ENCODE measurements at regions not wholly inside any gene's neighbourhood (a gene's known extent, or its start where the extent isn't known, plus 50 kb on each side); places are given as distances from the start of the nearest gene placed in this dataset.

- Mint-ChIP-seq H3K9me3 (peaks cover 4% of the 10 kb centered on the region), H3K4me1 (ENCODE audit: low read depth) (no peaks in the 10 kb centered on the region), H3K27me3 (ENCODE audit: low read depth) (no peaks in the 10 kb centered on the region), H3K27ac (no peak overlapping the region), H3K4me3 (ENCODE audit: low read depth) (no peak overlapping the region), H3K36me3 (ENCODE audit: low read depth) (no peaks in the 10 kb centered on the region)
- no peak for DNase-seq (ENCODE audit: low spot score)
- intact Hi-C loops (cut with micrococcal nuclease): no loop called here
Observed at GRCh38 chr3:147471741-147472140, 62.6 kb downstream of the ZIC1 start.

GRCh38 chr3:147472846-147473245 lies 63.7 kb downstream of the ZIC1 start:
- peaks cover 4% of the 10 kb centered on the region for H3K9me3 Mint-ChIP-seq
- H3K4me1 Mint-ChIP-seq (ENCODE audit: low read depth): no peaks in the 10 kb centered on the region
- no peak overlapping the region for H3K27ac Mint-ChIP-seq
- H3K27me3 Mint-ChIP-seq (ENCODE audit: low read depth): no peaks in the 10 kb centered on the region
- H3K4me3 Mint-ChIP-seq (ENCODE audit: low read depth): no peak overlapping the region
- intact Hi-C loops (cut with micrococcal nuclease): no loop called here
- DNase-seq (ENCODE audit: low spot score): no peak
- H3K36me3 Mint-ChIP-seq (ENCODE audit: low read depth): no peaks in the 10 kb centered on the region

- DNase-seq (ENCODE audit: low spot score): no peak
- Mint-ChIP-seq H3K36me3 (ENCODE audit: low read depth) (no peaks in the 10 kb centered on the region), H3K27me3 (ENCODE audit: low read depth) (no peaks in the 10 kb centered on the region), H3K9me3 (peaks cover 8% of the 10 kb centered on the region), H3K4me1 (ENCODE audit: low read depth) (no peaks in the 10 kb centered on the region), H3K27ac (no peak overlapping the region), H3K4me3 (ENCODE audit: low read depth) (no peak overlapping the region)
- intact Hi-C loops (cut with micrococcal nuclease): no loop called here
Observed at GRCh38 chr3:147483145-147483544, 74.0 kb downstream of the ZIC1 start.

- no peak overlapping the region for H3K4me3 Mint-ChIP-seq (ENCODE audit: low read depth)
- no peak overlapping the region for H3K27ac Mint-ChIP-seq
- DNase-seq (ENCODE audit: low spot score): no peak
- no peaks in the 10 kb centered on the region for H3K27me3 Mint-ChIP-seq (ENCODE audit: low read depth)
- H3K9me3 Mint-ChIP-seq: peaks cover 8% of the 10 kb centered on the region
- no peaks in the 10 kb centered on the region for H3K4me1 Mint-ChIP-seq (ENCODE audit: low read depth)
- intact Hi-C loops (cut with micrococcal nuclease): no loop called here
- H3K36me3 Mint-ChIP-seq (ENCODE audit: low read depth): no peaks in the 10 kb centered on the region
Observed at GRCh38 chr3:147483578-147483977, 74.4 kb downstream of the ZIC1 start.

GRCh38 chr3:147493065-147493464 lies 83.9 kb downstream of the ZIC1 start:
- Mint-ChIP-seq H3K4me1 (ENCODE audit: low read depth) (no peaks in the 10 kb centered on the region), H3K36me3 (ENCODE audit: low read depth) (no peaks in the 10 kb centered on the region), H3K9me3 (peaks cover 3% of the 10 kb centered on the region), H3K27ac (no peak overlapping the region), H3K4me3 (ENCODE audit: low read depth) (no peak overlapping the region), H3K27me3 (ENCODE audit: low read depth) (no peaks in the 10 kb centered on the region)
- DNase-seq (ENCODE audit: low spot score): no peak
- intact Hi-C loops (cut with micrococcal nuclease): no loop called here

- Mint-ChIP-seq H3K36me3 (ENCODE audit: low read depth) (no peaks in the 10 kb centered on the region), H3K27me3 (ENCODE audit: low read depth) (no peaks in the 10 kb centered on the region), H3K4me3 (ENCODE audit: low read depth) (no peak overlapping the region), H3K9me3 (peaks cover 3% of the 10 kb centered on the region), H3K4me1 (ENCODE audit: low read depth) (no peaks in the 10 kb centered on the region), H3K27ac (no peak overlapping the region)
- DNase-seq (ENCODE audit: low spot score): no peak
- intact Hi-C loops (cut with micrococcal nuclease): no loop called here
Observed at GRCh38 chr3:147493666-147494065, 84.5 kb downstream of the ZIC1 start.

- Mint-ChIP-seq H3K27ac (no peak overlapping the region), H3K9me3 (peaks cover 3% of the 10 kb centered on the region), H3K27me3 (ENCODE audit: low read depth) (no peaks in the 10 kb centered on the region), H3K36me3 (ENCODE audit: low read depth) (no peaks in the 10 kb centered on the region), H3K4me1 (ENCODE audit: low read depth) (no peaks in the 10 kb centered on the region), H3K4me3 (ENCODE audit: low read depth) (no peak overlapping the region)
- DNase-seq (ENCODE audit: low spot score): no peak
- intact Hi-C loops (cut with micrococcal nuclease): no loop called here
Observed at GRCh38 chr3:147497286-147497685, 88.1 kb downstream of the ZIC1 start.

- Mint-ChIP-seq H3K4me1 (ENCODE audit: low read depth) (no peaks in the 10 kb centered on the region), H3K36me3 (ENCODE audit: low read depth) (no peaks in the 10 kb centered on the region)
Observed at GRCh38 chr3:147507638-147508286, 98.6 kb downstream of the ZIC1 start.

GRCh38 chr3:147509448-147509847 lies 100.3 kb downstream of the ZIC1 start:
- intact Hi-C loops (cut with micrococcal nuclease): no loop called here
- no peaks in the 10 kb centered on the region for H3K27me3 Mint-ChIP-seq (ENCODE audit: low read depth)
- H3K36me3 Mint-ChIP-seq (ENCODE audit: low read depth): no peaks in the 10 kb centered on the region

More at GRCh38 chr3:147507638-147508286, 98.6 kb downstream of the ZIC1 start:
- intact Hi-C loops (cut with micrococcal nuclease): no loop called here
- Mint-ChIP-seq H3K4me3 (ENCODE audit: low read depth) (no peak overlapping the region), H3K27me3 (ENCODE audit: low read depth) (no peaks in the 10 kb centered on the region), H3K27ac (no peak overlapping the region), H3K9me3 (no peaks in the 10 kb centered on the region)
- no peak for DNase-seq (ENCODE audit: low spot score)

GRCh38 chr3:147513785-147514184 lies 104.6 kb downstream of the ZIC1 start:
- Mint-ChIP-seq H3K36me3 (ENCODE audit: low read depth) (no peaks in the 10 kb centered on the region), H3K9me3 (no peaks in the 10 kb centered on the region), H3K4me1 (ENCODE audit: low read depth) (no peaks in the 10 kb centered on the region), H3K4me3 (ENCODE audit: low read depth) (no peak overlapping the region), H3K27ac (no peak overlapping the region), H3K27me3 (ENCODE audit: low read depth) (no peaks in the 10 kb centered on the region)
- intact Hi-C loops (cut with micrococcal nuclease): no loop called here
- no peak for DNase-seq (ENCODE audit: low spot score)

More at GRCh38 chr3:147509448-147509847, 100.3 kb downstream of the ZIC1 start:
- Mint-ChIP-seq H3K27ac (no peak overlapping the region), H3K4me1 (ENCODE audit: low read depth) (no peaks in the 10 kb centered on the region), H3K9me3 (no peaks in the 10 kb centered on the region), H3K4me3 (ENCODE audit: low read depth) (no peak overlapping the region)
- DNase-seq (ENCODE audit: low spot score): no peak

GRCh38 chr3:147514366-147515160 lies 105.4 kb downstream of the ZIC1 start:
- no peak for DNase-seq (ENCODE audit: low spot score)
- Mint-ChIP-seq H3K27ac (no peak overlapping the region), H3K27me3 (ENCODE audit: low read depth) (no peaks in the 10 kb centered on the region), H3K36me3 (ENCODE audit: low read depth) (no peaks in the 10 kb centered on the region), H3K9me3 (no peaks in the 10 kb centered on the region), H3K4me3 (ENCODE audit: low read depth) (no peak overlapping the region), H3K4me1 (ENCODE audit: low read depth) (no peaks in the 10 kb centered on the region)
- intact Hi-C loops (cut with micrococcal nuclease): no loop called here

- H3K9me3 Mint-ChIP-seq: no peaks in the 10 kb centered on the region
- no peak for DNase-seq (ENCODE audit: low spot score)
- no peak overlapping the region for H3K27ac Mint-ChIP-seq
- no peaks in the 10 kb centered on the region for H3K36me3 Mint-ChIP-seq (ENCODE audit: low read depth)
- no peaks in the 10 kb centered on the region for H3K27me3 Mint-ChIP-seq (ENCODE audit: low read depth)
- no peak overlapping the region for H3K4me3 Mint-ChIP-seq (ENCODE audit: low read depth)
- no peaks in the 10 kb centered on the region for H3K4me1 Mint-ChIP-seq (ENCODE audit: low read depth)
- intact Hi-C loops (cut with micrococcal nuclease): no loop called here
Observed at GRCh38 chr3:147518465-147518864, 109.3 kb downstream of the ZIC1 start.

GRCh38 chr3:147521646-147522045 lies 112.5 kb downstream of the ZIC1 start:
- no peak for DNase-seq (ENCODE audit: low spot score)
- Mint-ChIP-seq H3K36me3 (ENCODE audit: low read depth) (no peaks in the 10 kb centered on the region), H3K27ac (no peak overlapping the region), H3K9me3 (no peaks in the 10 kb centered on the region), H3K4me1 (ENCODE audit: low read depth) (no peaks in the 10 kb centered on the region), H3K4me3 (ENCODE audit: low read depth) (no peak overlapping the region), H3K27me3 (ENCODE audit: low read depth) (no peaks in the 10 kb centered on the region)
- intact Hi-C loops (cut with micrococcal nuclease): no loop called here

Data from activated T-helper 2 cell treated with anti-CD3 and anti-CD28 coated beads, Interferon-gamma antibody, Interleukin-2, Interleukin-4, amounts not matched to agents 10 μg/mL and 5 μg/mL and 100 μg/mL, durations not matched to agents 14 hours and 24 hours and 36 hours (primary cell).